ENCODE measurements at regions not wholly inside any gene's neighbourhood (a gene's known extent, or its start where the extent isn't known, plus 50 kb on each side); places are given as distances from the start of the nearest gene placed in this dataset.

- DNase-seq, result no peak
- Histone ChIP-seq H3K27ac (ENCODE audit: low read length) (no peak overlapping the region), H4K20me1 (ENCODE audit: insufficient read depth, low read length) (no peaks in the 10 kb centered on the region), H3K4me3 (ENCODE audit: low read depth in 1 of 2, low read length in 2 of 2) (no peak overlapping the region), H3K9ac (ENCODE audit: low read depth, low read length) (no peak overlapping the region), H3K9me3 (ENCODE audit: insufficient read depth, low read length, severe bottlenecking) (no peaks in the 10 kb centered on the region), H3K36me3 (ENCODE audit: insufficient read depth, low read length) (no peaks in the 10 kb centered on the region), H3K27me3 (ENCODE audit: insufficient read depth, low read length, poor library complexity) (no peaks in the 10 kb centered on the region), H2AFZ (ENCODE audit: low read depth, low read length) (no peak overlapping the region), H3K4me1 (ENCODE audit: insufficient read depth, low read length) (no peaks in the 10 kb centered on the region), H3K79me2 (ENCODE audit: insufficient read depth, low read length) (no peaks in the 10 kb centered on the region), H3K4me2 (ENCODE audit: insufficient read depth, low read length) (no peak overlapping the region)
- TF ChIP-seq, protein P1, sequence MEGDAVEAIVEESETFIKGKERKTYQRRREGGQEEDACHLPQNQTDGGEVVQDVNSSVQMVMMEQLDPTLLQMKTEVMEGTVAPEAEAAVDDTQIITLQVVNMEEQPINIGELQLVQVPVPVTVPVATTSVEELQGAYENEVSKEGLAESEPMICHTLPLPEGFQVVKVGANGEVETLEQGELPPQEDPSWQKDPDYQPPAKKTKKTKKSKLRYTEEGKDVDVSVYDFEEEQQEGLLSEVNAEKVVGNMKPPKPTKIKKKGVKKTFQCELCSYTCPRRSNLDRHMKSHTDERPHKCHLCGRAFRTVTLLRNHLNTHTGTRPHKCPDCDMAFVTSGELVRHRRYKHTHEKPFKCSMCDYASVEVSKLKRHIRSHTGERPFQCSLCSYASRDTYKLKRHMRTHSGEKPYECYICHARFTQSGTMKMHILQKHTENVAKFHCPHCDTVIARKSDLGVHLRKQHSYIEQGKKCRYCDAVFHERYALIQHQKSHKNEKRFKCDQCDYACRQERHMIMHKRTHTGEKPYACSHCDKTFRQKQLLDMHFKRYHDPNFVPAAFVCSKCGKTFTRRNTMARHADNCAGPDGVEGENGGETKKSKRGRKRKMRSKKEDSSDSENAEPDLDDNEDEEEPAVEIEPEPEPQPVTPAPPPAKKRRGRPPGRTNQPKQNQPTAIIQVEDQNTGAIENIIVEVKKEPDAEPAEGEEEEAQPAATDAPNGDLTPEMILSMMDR (IDR thresholded peaks at IDR 0.05; ENCODE audit: borderline replicate concordance, extremely low read depth, low read length, poor library complexity, severe bottlenecking), result no peak
- TF ChIP-seq EZH2 (IDR thresholded peaks at IDR 0.05; ENCODE audit: borderline replicate concordance, low read depth, low read length, severe bottlenecking), result no peak
- no peak for ATAC-seq (ENCODE audit: insufficient read depth, low read depth)
Observed at GRCh38 chr4:123230061-123230460, 166.5 kb upstream of the SPRY1 start.

DNA sequence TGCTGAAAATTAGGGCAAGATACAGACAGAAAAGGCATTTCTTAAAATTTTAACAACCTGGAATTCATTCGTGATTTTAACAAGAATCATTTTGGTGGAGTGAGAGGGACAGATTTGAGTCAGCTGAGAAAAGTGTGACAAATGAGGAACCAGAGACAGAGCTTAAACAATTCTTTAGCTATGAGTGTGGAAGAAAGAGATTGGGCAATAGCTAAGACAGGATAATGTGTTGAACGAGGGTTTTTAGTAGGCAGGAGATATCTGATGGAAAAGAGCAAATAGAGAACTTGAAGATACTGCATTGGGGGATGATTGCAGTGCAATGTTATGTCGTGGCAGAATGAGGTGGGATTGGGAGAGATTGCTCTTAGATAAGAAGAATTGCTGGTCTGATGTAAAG lies 164.2 kb upstream of the SPRY1 start:
- H3K9me3 ChIP-seq (ENCODE audit: insufficient read depth, low read length, severe bottlenecking), result no peaks in the 10 kb centered on the region
- no peaks in the 10 kb centered on the region for H3K36me3 ChIP-seq (ENCODE audit: insufficient read depth, low read length)
- H3K79me2 ChIP-seq (ENCODE audit: insufficient read depth, low read length), result no peaks in the 10 kb centered on the region
- H3K27me3 ChIP-seq (ENCODE audit: insufficient read depth, low read length, poor library complexity), result no peaks in the 10 kb centered on the region
- no peaks in the 10 kb centered on the region for H4K20me1 ChIP-seq (ENCODE audit: insufficient read depth, low read length)
- H3K4me3 ChIP-seq (ENCODE audit: low read depth in 1 of 2, low read length in 2 of 2), result no peak overlapping the region
- H3K9ac ChIP-seq (ENCODE audit: low read depth, low read length), result no peak overlapping the region
- H3K4me1 ChIP-seq (ENCODE audit: insufficient read depth, low read length), result no peaks in the 10 kb centered on the region
- H3K27ac ChIP-seq (ENCODE audit: low read length), result no peak overlapping the region
- TF ChIP-seq, protein P1 (IDR thresholded peaks at IDR 0.05; ENCODE audit: borderline replicate concordance, extremely low read depth, low read length, poor library complexity, severe bottlenecking), result no peak
- TF ChIP-seq EZH2 (IDR thresholded peaks at IDR 0.05; ENCODE audit: borderline replicate concordance, low read depth, low read length, severe bottlenecking), result no peak
- no peak for DNase-seq
- H2AFZ ChIP-seq (ENCODE audit: low read depth, low read length), result no peak overlapping the region
- H3K4me2 ChIP-seq (ENCODE audit: insufficient read depth, low read length), result no peak overlapping the region
- ATAC-seq (ENCODE audit: insufficient read depth, low read depth), result no peak

GRCh38 chr4:123233136-123233768 lies 163.3 kb upstream of the SPRY1 start:
- no peak overlapping the region for H2AFZ ChIP-seq (ENCODE audit: low read depth, low read length)
- TF ChIP-seq, protein P1 (IDR thresholded peaks at IDR 0.05; ENCODE audit: borderline replicate concordance, extremely low read depth, low read length, poor library complexity, severe bottlenecking), result no peak
- TF ChIP-seq EZH2 (IDR thresholded peaks at IDR 0.05; ENCODE audit: borderline replicate concordance, low read depth, low read length, severe bottlenecking), result no peak
- H3K4me1 ChIP-seq (ENCODE audit: insufficient read depth, low read length), result no peaks in the 10 kb centered on the region
- ATAC-seq (ENCODE audit: insufficient read depth, low read depth), result no peak
- no peaks in the 10 kb centered on the region for H3K27me3 ChIP-seq (ENCODE audit: insufficient read depth, low read length, poor library complexity)
- no peaks in the 10 kb centered on the region for H3K9me3 ChIP-seq (ENCODE audit: insufficient read depth, low read length, severe bottlenecking)
- H3K79me2 ChIP-seq (ENCODE audit: insufficient read depth, low read length), result no peaks in the 10 kb centered on the region
- H3K27ac ChIP-seq (ENCODE audit: low read length), result no peak overlapping the region
- no peak overlapping the region for H3K9ac ChIP-seq (ENCODE audit: low read depth, low read length)
- H3K4me3 ChIP-seq (ENCODE audit: low read depth in 1 of 2, low read length in 2 of 2), result no peak overlapping the region
- no peaks in the 10 kb centered on the region; the same call in 1 of the 2 replicates for H3K36me3 ChIP-seq (ENCODE audit: insufficient read depth, low read length)
- no peak for DNase-seq
- no peaks in the 10 kb centered on the region for H4K20me1 ChIP-seq (ENCODE audit: insufficient read depth, low read length)
- no peak overlapping the region for H3K4me2 ChIP-seq (ENCODE audit: insufficient read depth, low read length)
